Activated B cell treated with CpG ODN at 0.5 μM for 24 hours (primary cell): ENCODE measurements at regions not wholly inside any gene's neighbourhood (a gene's known extent, or its start where the extent isn't known, plus 50 kb on each side); places are given as distances from the start of the nearest gene placed in this dataset.

ENCODE experiments used
- ATAC-seq: fragments of 200-7000 bp; cut with Tn5 transposase; one replicate; pipeline ENCODE4 v1.10.0; 2021; ENCODE audit warnings: low read depth, mild to moderate bottlenecking, moderate library complexity
- CTCF ChIA-PET: fragments of 350-600 bp; sonication (Branson Sonifier 250); formaldehyde crosslinking; loops from one replicate; lab custom pipeline; 2021; ENCODE audit warnings: antibody characterized with exemption; lab: Charles Lee
- POLR2A ChIA-PET: fragments of 350-600 bp; sonication (Branson Sonifier 250); formaldehyde crosslinking; loops from one replicate; lab custom pipeline; 2021; ENCODE audit warnings: antibody characterized with exemption; lab: Charles Lee
- DNase-seq: peaks from one replicate; pipeline ENCODE4 v3.0.0; 2022
- H3K27ac Mint-ChIP-seq: one replicate; pipeline ENCODE4 v1.8.0; 2020; ENCODE audit warnings: mixed read lengths
- H3K27me3 Mint-ChIP-seq: one replicate; pipeline ENCODE4 v1.8.0; 2021; ENCODE audit warnings: mixed read lengths
- H3K36me3 Mint-ChIP-seq: one replicate; pipeline ENCODE4 v1.8.0; 2021; ENCODE audit warnings: low read depth, mixed read lengths
- H3K4me1 Mint-ChIP-seq: one replicate; pipeline ENCODE4 v1.8.0; 2021; ENCODE audit warnings: mixed read lengths
- H3K4me3 Mint-ChIP-seq: one replicate; pipeline ENCODE4 v1.8.0; 2020; ENCODE audit warnings: mild to moderate bottlenecking, mixed read lengths
- H3K9me3 Mint-ChIP-seq: one replicate; pipeline ENCODE4 v1.8.0; 2020; ENCODE audit warnings: mixed read lengths
- intact Hi-C: fragments of 100-400 bp; cut with micrococcal nuclease; formaldehyde crosslinking; loops from one replicate; pipeline ENCODE4 v1.15.1; 2024
- TF ChIP-seq, protein P1 (sequence below): fragments of 200-600 bp; IDR thresholded peaks from one replicate; pipeline ENCODE4 v1.8.0; 2022; ENCODE audit warnings: antibody characterized with exemption, mild to moderate bottlenecking

DNA sequence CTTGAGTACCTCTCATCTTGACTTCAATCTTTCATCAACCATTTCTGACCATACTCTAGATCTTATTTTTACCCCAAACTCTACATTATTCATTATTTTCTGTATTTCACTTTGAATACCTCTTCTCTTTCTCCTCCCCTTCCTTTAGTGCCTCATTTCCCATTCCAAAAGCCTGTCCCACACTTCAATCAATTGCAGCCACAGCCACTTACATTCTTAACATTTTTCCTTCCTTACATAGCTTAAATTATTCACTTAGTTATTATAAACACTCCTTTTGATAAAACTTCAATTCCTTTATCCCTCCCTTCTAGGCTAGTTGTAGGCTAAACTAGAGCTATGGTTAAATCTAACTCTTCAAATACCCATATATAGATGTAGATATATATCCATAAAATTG, 344.0 kb downstream of the PRR16 start:
- DNase-seq (no peak), ATAC-seq (no peak)
- intact Hi-C loops = loop anchor here (10.0 kb wide), 1 partner anchor 863 kb away; no protein-coding TSS in a partner anchor
- Mint-ChIP-seq H3K27ac (no peak overlapping the region), H3K36me3 (no peaks in the 10 kb centered on the region), H3K4me1 (no peaks in the 10 kb centered on the region), H3K4me3 (no peak overlapping the region), H3K27me3 (no peaks in the 10 kb centered on the region), H3K9me3 (no peaks in the 10 kb centered on the region)
- TF ChIP-seq, protein P1, sequence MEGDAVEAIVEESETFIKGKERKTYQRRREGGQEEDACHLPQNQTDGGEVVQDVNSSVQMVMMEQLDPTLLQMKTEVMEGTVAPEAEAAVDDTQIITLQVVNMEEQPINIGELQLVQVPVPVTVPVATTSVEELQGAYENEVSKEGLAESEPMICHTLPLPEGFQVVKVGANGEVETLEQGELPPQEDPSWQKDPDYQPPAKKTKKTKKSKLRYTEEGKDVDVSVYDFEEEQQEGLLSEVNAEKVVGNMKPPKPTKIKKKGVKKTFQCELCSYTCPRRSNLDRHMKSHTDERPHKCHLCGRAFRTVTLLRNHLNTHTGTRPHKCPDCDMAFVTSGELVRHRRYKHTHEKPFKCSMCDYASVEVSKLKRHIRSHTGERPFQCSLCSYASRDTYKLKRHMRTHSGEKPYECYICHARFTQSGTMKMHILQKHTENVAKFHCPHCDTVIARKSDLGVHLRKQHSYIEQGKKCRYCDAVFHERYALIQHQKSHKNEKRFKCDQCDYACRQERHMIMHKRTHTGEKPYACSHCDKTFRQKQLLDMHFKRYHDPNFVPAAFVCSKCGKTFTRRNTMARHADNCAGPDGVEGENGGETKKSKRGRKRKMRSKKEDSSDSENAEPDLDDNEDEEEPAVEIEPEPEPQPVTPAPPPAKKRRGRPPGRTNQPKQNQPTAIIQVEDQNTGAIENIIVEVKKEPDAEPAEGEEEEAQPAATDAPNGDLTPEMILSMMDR = no peak
- ChIA-PET POLR2A (no interaction called here), CTCF (no interaction called here)

- Mint-ChIP-seq H3K36me3 (no peaks in the 10 kb centered on the region), H3K9me3 (no peaks in the 10 kb centered on the region), H3K4me1 (no peaks in the 10 kb centered on the region), H3K27ac (no peak overlapping the region), H3K27me3 (no peaks in the 10 kb centered on the region), H3K4me3 (no peak overlapping the region)
- no peak for ATAC-seq
- TF ChIP-seq, protein P1 = no peak
- intact Hi-C loops = loop anchor here (10.0 kb wide), 1 partner anchor 864 kb away; no protein-coding TSS in a partner anchor
- POLR2A ChIA-PET = no interaction called here
- CTCF ChIA-PET = no interaction called here
- no peak for DNase-seq
These were observed 344.5 kb downstream of the PRR16 start for GRCh38 chr5:120808606-120809005.

GRCh38 chr5:120813551-120813950, 349.5 kb downstream of the PRR16 start:
- TF ChIP-seq, protein P1 = no peak
- no peaks in the 10 kb centered on the region for H3K27me3 Mint-ChIP-seq
- no peak overlapping the region for H3K27ac Mint-ChIP-seq
- intact Hi-C loops = no loop called here
- H3K36me3 Mint-ChIP-seq = no peaks in the 10 kb centered on the region
- no peak for DNase-seq
- CTCF ChIA-PET = no interaction called here
- H3K4me1 Mint-ChIP-seq = no peaks in the 10 kb centered on the region
- POLR2A ChIA-PET = no interaction called here
- H3K9me3 Mint-ChIP-seq = peaks cover 11% of the 10 kb centered on the region
- H3K4me3 Mint-ChIP-seq = no peak overlapping the region
- ATAC-seq = no peak

DNA sequence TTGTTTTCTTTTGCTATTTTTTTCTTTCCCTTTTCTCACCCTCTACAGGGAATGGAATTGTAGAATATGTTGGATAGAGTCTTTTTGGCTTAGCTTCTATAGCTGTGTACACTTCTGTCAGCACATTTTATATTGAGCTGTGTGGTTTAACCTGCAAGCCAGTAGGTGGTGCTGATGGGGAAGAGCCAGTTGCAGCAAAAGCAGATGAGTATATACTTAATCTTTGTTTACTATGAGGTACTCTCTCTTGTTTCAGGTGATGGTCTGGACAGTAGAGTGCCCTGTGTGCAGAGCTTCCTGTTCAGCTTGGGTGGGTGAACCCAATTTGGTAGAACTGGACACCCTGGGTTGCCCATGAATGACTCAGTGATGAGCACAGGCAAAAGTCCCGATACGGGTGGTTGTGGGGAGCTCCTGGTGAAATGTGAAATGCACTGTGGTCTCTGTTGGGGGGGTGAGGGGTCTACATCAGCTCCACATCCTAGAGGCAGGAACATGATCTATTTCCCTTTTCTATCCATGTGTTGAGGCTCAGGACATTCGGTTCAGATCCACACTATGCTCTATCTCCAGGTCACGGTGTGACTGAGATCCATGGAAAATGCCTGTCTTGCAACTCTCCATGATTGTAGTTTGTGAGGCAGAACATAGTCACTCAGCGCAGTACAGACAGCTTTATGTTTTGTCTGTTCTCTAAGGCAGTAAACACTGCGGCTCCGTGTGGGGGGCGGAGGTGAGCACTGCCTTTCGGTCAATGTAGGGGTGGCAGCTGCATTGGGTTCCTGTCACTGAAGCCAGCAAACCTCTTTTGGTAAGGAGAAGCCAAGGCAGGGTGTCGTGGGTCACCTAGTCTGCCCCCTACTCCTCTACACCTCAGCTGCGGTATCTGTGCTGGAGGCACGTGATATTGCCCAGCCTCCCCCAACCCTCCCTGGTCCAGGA, 353.2 kb downstream of the PRR16 start:
- CTCF ChIA-PET = no interaction called here
- H3K27ac Mint-ChIP-seq = no peak overlapping the region

GRCh38 chr5:120818128-120818527, 354.0 kb downstream of the PRR16 start:
- ATAC-seq (no peak), DNase-seq (no peak)
- TF ChIP-seq, protein P1 = no peak
- intact Hi-C loops = no loop called here
- H3K27ac Mint-ChIP-seq = no peak overlapping the region
- no peaks in the 10 kb centered on the region for H3K4me1 Mint-ChIP-seq
- H3K27me3 Mint-ChIP-seq = no peaks in the 10 kb centered on the region
- POLR2A ChIA-PET = no interaction called here
- H3K36me3 Mint-ChIP-seq = no peaks in the 10 kb centered on the region
- CTCF ChIA-PET = no interaction called here
- H3K4me3 Mint-ChIP-seq = no peak overlapping the region
- peaks cover 11% of the 10 kb centered on the region for H3K9me3 Mint-ChIP-seq

More for the DNA sequence above, 353.2 kb downstream of the PRR16 start:
- H3K9me3 Mint-ChIP-seq = peaks cover 11% of the 10 kb centered on the region
- intact Hi-C loops = no loop called here
- POLR2A ChIA-PET = no interaction called here
- no peak for DNase-seq
- TF ChIP-seq, protein P1 = no peak
- no peak for ATAC-seq
- no peak overlapping the region for H3K4me3 Mint-ChIP-seq
- H3K4me1 Mint-ChIP-seq = no peaks in the 10 kb centered on the region
- no peaks in the 10 kb centered on the region for H3K27me3 Mint-ChIP-seq
- no peaks in the 10 kb centered on the region for H3K36me3 Mint-ChIP-seq
